ENCODE measurements at regions not wholly inside any gene's neighbourhood (a gene's known extent, or its start where the extent isn't known, plus 50 kb on each side); places are given as distances from the start of the nearest gene placed in this dataset.

- WGBS (ENCODE audit: insufficient coverage, low coverage, missing lambda C conversion rate), result no CpG with 5 or more reads among the region's 1 CpG
- POLR2A ChIA-PET, result no interaction called here
These were observed 188.6 kb downstream of the HIPK3 start for GRCh38 chr11:33445761-33446161.

More at GRCh38 chr11:33445761-33446161, 188.6 kb downstream of the HIPK3 start:
- Histone ChIP-seq H3K36me3 (ENCODE audit: control insufficient read depth, insufficient read depth, low read length) (no peaks in the 10 kb centered on the region), H3K4me3 (no peak overlapping the region), H2AFZ (ENCODE audit: low read depth, low read length) (no peak overlapping the region), H3K4me1 (replicated peaks in 1 of 2; ENCODE audit: control insufficient read depth in 2 of 2, insufficient read depth in 2 of 2, low read length in 2 of 2) (no peaks in the 10 kb centered on the region), H3K27me3 (ENCODE audit: control insufficient read depth in 2 of 2, insufficient read depth in 2 of 2, low read length in 2 of 2) (peaks cover 5 to 6% of the 10 kb centered on the region in 2 experiments; a peak in 2 of 5 replicates), H3K9me3 (replicated peaks; ENCODE audit: control insufficient read depth, insufficient read depth, low read depth, low read length) (no peaks in the 10 kb centered on the region), H3K9ac (ENCODE audit: insufficient read depth in 1 of 2, low read depth in 2 of 2, low read length in 2 of 2) (no peak overlapping the region), H3K9me1 (ENCODE audit: control insufficient read depth, insufficient read depth, low read length) (no peaks in the 10 kb centered on the region), H3K79me2 (ENCODE audit: control insufficient read depth, insufficient read depth, low read length) (no peaks in the 10 kb centered on the region), H4K20me1 (replicated peaks; ENCODE audit: control insufficient read depth, insufficient read depth, low read length) (no peaks in the 10 kb centered on the region), H3K27ac (ENCODE audit: extremely low read depth, low read depth, low read length) (no peak overlapping the region), H3K4me2 (ENCODE audit: insufficient read depth, low read length) (no peak overlapping the region)
- intact Hi-C loops (cut with micrococcal nuclease) (no loop called here), in situ Hi-C loops (cut with MboI) (no loop called here)
- CTCF ChIA-PET (ENCODE audit: low intra/inter-chr PET ratio), result no interaction called here
- TF ChIP-seq XRCC4 (IDR thresholded peaks at IDR 0.05; ENCODE audit: extremely low read depth, insufficient read depth, insufficient read length) (no peak), BRCA1 (IDR thresholded peaks at IDR 0.05) (no peak), BRCA1 (CRISPR knock-in tag; IDR thresholded peaks at IDR 0.05) (no peak), NEUROD1 (IDR thresholded peaks at IDR 0.05; ENCODE audit: borderline replicate concordance, low read depth, low read length, partially characterized antibody) (no peak), HES1 (IDR thresholded peaks at IDR 0.05; ENCODE audit: low read depth) (no peak), ZNF764 (CRISPR knock-in tag; IDR thresholded peaks at IDR 0.05; ENCODE audit: low read depth) (no peak), TGIF2 (CRISPR knock-in tag; IDR thresholded peaks at IDR 0.05) (no peak), PTBP1 (IDR thresholded peaks at IDR 0.05; ENCODE audit: low read depth, low read length) (no peak), SP1 (CRISPR knock-in tag; IDR thresholded peaks at IDR 0.05) (no peak), HCFC1 (IDR thresholded peaks at IDR 0.05; ENCODE audit: low read depth, low read length) (no peak), EP300 (IDR thresholded peaks at IDR 0.05; ENCODE audit: low read length) (no peak)
- BruUV-seq (replicated peaks), result no TSS peak
- ATAC-seq (no peak), FAIRE-seq (no peak), DNase-seq (ENCODE audit: extremely low read depth in 1 of 4, low spot score in 3 of 4) (no peak)

Data from K562 (cell line).